Dendritic cell treated with granulocyte-macrophage colony-stimulating factor and Interleukin-4, amounts not matched to agents 40 ng/mL and 50 ng/mL, for 4 days (primary cell): ENCODE measurements at regions not wholly inside any gene's neighbourhood (a gene's known extent, or its start where the extent isn't known, plus 50 kb on each side); places are given as distances from the start of the nearest gene placed in this dataset.

Experiments used
- H3K27ac Mint-ChIP-seq: one replicate; pipeline ENCODE4 v1.8.0; 2022; ENCODE audit warnings: mild to moderate bottlenecking, mixed read lengths
- H3K27me3 Mint-ChIP-seq: one replicate; pipeline ENCODE4 v1.8.0; 2022; ENCODE audit warnings: mild to moderate bottlenecking, mixed read lengths
- H3K36me3 Mint-ChIP-seq: one replicate; pipeline ENCODE4 v1.8.0; 2022; ENCODE audit warnings: low read depth, mixed read lengths
- H3K4me1 Mint-ChIP-seq: one replicate; pipeline ENCODE4 v1.8.0; 2022; ENCODE audit warnings: low read depth, mixed read lengths
- H3K4me3 Mint-ChIP-seq: one replicate; pipeline ENCODE4 v1.8.0; 2022; ENCODE audit warnings: mild to moderate bottlenecking, moderate library complexity, mixed read lengths
- H3K9me3 Mint-ChIP-seq: one replicate; pipeline ENCODE4 v1.8.0; 2022; ENCODE audit warnings: mixed read lengths
- intact Hi-C: fragments of 100-400 bp; cut with micrococcal nuclease; formaldehyde crosslinking; loops from one replicate; pipeline ENCODE4 v1.15.0; 2022

- Mint-ChIP-seq H3K36me3 (no peaks in the 10 kb centered on the region), H3K27ac (no peak overlapping the region), H3K4me1 (no peaks in the 10 kb centered on the region), H3K27me3 (peaks cover 1% of the 10 kb centered on the region), H3K4me3 (no peak overlapping the region), H3K9me3 (no peaks in the 10 kb centered on the region)
- intact Hi-C loops = no loop called here
Measured at GRCh38 chr10:44771233-44771995, 139.7 kb upstream of the TMEM72 start.

GRCh38 chr10:44773565-44773964 lies 137.6 kb upstream of the TMEM72 start:
- no peaks in the 10 kb centered on the region for H3K27me3 Mint-ChIP-seq
- no peaks in the 10 kb centered on the region for H3K9me3 Mint-ChIP-seq
- no peak overlapping the region for H3K27ac Mint-ChIP-seq
- H3K4me3 Mint-ChIP-seq = no peak overlapping the region
- intact Hi-C loops = no loop called here
- H3K36me3 Mint-ChIP-seq = no peaks in the 10 kb centered on the region
- no peaks in the 10 kb centered on the region for H3K4me1 Mint-ChIP-seq

DNA sequence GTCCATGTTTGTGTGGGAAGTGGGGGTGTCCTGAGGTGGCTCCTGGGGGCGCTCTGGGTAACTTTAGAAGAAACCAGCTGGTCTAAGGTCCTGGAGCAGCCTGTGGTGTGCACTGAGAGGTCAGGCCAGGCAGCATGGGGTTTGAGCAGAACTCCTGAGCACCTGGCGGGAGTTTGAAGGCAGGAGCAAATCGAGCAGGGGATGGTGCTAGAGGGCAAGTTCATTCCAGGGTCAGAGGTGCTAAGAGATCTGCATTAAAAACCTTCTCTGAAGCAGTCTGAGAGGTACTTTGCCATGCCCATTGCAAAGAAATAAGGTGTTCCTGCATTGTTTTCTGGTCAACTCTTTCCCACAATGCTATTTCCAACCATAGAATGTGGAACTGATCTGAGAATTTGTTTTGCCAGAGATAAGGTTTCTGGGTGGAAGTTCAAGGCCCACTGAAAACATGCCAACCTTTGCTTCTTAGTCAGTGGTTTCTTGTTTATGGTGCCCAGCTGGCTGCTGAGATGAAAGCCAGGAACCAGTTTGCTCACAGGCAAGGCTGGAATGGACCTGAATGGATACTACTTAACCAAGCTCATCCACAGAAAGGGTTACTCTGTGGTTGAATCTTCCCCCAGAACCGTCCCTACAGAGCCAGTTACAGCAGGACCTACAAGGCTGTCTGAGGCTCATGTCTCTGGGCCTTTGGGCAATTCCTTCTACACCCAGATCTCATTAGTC lies 136.3 kb upstream of the TMEM72 start:
- H3K27me3 Mint-ChIP-seq = peaks cover under 1% of the 10 kb centered on the region
- no peaks in the 10 kb centered on the region for H3K4me1 Mint-ChIP-seq
- H3K36me3 Mint-ChIP-seq = no peaks in the 10 kb centered on the region
- no peak overlapping the region for H3K4me3 Mint-ChIP-seq
- H3K9me3 Mint-ChIP-seq = no peaks in the 10 kb centered on the region
- intact Hi-C loops = no loop called here
- no peak overlapping the region for H3K27ac Mint-ChIP-seq

DNA sequence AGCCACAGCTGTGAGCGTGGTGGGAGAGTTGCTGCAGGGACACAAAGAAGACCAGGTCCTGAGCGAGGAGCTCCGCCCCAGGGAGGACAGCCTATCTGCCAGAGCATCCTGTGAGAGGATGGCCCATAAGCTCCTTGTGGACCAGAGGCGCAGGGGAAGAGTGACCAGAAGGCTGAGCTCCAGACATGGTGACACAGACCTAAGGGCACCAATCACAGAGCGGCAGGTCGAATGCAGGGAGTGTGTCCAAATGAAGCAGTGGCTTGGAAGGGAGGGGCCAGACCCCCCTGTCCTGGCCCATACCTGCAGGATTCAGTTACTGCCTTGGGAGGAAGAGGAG lies 135.8 kb upstream of the TMEM72 start:
- Mint-ChIP-seq H3K27me3 (peaks cover 1% of the 10 kb centered on the region), H3K4me1 (no peaks in the 10 kb centered on the region), H3K9me3 (no peaks in the 10 kb centered on the region), H3K4me3 (no peak overlapping the region), H3K27ac (no peak overlapping the region), H3K36me3 (no peaks in the 10 kb centered on the region)
- intact Hi-C loops = no loop called here

- H3K9me3 Mint-ChIP-seq = no peaks in the 10 kb centered on the region
- no peaks in the 10 kb centered on the region for H3K36me3 Mint-ChIP-seq
- no peak overlapping the region for H3K4me3 Mint-ChIP-seq
- no peaks in the 10 kb centered on the region for H3K4me1 Mint-ChIP-seq
- H3K27me3 Mint-ChIP-seq = peaks cover 1% of the 10 kb centered on the region
- intact Hi-C loops = no loop called here
- no peak overlapping the region for H3K27ac Mint-ChIP-seq
Measured at GRCh38 chr10:44776181-44776580, 135.0 kb upstream of the TMEM72 start.

DNA sequence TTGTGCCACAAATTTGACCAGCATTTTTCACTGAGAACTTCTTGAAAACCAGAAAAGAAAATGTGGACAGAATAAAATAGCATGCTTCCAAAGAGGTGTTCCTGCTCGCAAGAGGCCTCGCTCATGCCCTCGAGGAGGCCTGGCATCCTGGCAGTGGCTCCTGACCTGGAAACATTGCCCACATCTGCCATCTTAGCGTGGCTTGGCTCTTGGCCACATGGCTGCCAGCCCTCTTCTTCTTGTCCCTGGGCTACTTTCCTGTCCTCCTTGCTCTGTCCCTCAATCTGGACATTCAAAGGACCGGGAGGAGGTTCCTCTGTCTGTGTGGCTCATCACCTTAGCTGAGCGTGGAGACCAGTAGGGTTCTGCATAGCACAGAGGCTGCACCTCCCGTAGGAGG lies 131.6 kb upstream of the TMEM72 start:
- H3K4me1 Mint-ChIP-seq = no peaks in the 10 kb centered on the region
- H3K36me3 Mint-ChIP-seq = no peaks in the 10 kb centered on the region
- no peaks in the 10 kb centered on the region for H3K9me3 Mint-ChIP-seq
- intact Hi-C loops = no loop called here
- peaks cover 5% of the 10 kb centered on the region for H3K27me3 Mint-ChIP-seq
- no peak overlapping the region for H3K27ac Mint-ChIP-seq
- no peak overlapping the region for H3K4me3 Mint-ChIP-seq

- Mint-ChIP-seq H3K9me3 (no peaks in the 10 kb centered on the region), H3K27ac (no peak overlapping the region), H3K36me3 (no peaks in the 10 kb centered on the region), H3K4me3 (no peak overlapping the region), H3K27me3 (peaks cover 5% of the 10 kb centered on the region), H3K4me1 (no peaks in the 10 kb centered on the region)
- intact Hi-C loops = no loop called here
Measured at GRCh38 chr10:44780426-44780825, 130.7 kb upstream of the TMEM72 start.

DNA sequence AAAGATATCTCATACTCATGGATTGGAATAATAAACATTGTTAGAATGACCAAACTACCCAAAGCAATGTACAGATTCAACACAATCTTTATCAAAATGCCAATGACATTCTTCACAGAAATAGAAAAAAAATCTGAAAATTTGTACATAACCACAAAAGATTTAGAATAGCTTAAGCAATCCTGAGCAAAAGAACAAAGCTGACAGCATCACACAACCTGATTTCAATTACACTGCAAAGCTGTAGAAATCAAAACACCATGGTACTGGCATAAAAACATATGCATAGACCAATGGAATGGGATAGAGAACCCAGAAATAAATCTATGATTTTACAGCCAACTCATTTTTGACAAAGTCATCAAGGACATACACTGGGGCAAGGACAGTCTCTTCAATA lies 130.0 kb upstream of the TMEM72 start:
- no peaks in the 10 kb centered on the region for H3K9me3 Mint-ChIP-seq

DNA sequence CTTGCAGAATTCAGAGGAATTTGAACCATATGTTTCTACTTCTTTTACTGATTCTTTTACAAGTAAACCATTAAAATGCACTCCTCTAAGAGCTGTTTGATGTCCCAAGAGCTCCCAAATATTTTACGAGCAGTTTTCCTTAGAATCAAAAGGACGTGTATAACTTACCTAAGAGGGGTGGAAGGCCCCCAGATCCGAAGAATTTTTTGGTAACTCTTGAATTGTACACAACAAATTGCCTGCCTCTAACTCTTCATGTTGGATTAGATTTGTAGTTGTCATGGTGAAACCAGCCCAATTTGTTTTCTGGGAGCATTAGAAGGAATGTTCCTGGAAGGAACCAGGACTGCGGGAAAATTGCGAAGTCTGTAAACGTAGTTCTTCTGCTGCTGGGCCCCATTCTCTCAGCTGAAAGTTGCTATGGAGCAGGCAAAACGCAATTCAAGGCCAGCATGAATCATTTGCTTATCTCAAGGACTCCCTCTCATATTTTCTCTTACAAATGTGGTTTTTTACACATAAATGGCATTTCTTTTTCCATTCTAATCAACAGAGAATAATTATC lies 124.8 kb upstream of the TMEM72 start:
- no peak overlapping the region for H3K27ac Mint-ChIP-seq
- H3K9me3 Mint-ChIP-seq = no peaks in the 10 kb centered on the region
- intact Hi-C loops = no loop called here
- no peaks in the 10 kb centered on the region for H3K36me3 Mint-ChIP-seq
- H3K4me1 Mint-ChIP-seq = no peaks in the 10 kb centered on the region
- H3K27me3 Mint-ChIP-seq = peaks cover 4% of the 10 kb centered on the region
- H3K4me3 Mint-ChIP-seq = no peak overlapping the region

More for the DNA sequence above, 130.0 kb upstream of the TMEM72 start:
- intact Hi-C loops = no loop called here
- no peaks in the 10 kb centered on the region for H3K36me3 Mint-ChIP-seq
- no peaks in the 10 kb centered on the region for H3K4me1 Mint-ChIP-seq
- peaks cover 5% of the 10 kb centered on the region for H3K27me3 Mint-ChIP-seq
- H3K4me3 Mint-ChIP-seq = no peak overlapping the region
- no peak overlapping the region for H3K27ac Mint-ChIP-seq

DNA sequence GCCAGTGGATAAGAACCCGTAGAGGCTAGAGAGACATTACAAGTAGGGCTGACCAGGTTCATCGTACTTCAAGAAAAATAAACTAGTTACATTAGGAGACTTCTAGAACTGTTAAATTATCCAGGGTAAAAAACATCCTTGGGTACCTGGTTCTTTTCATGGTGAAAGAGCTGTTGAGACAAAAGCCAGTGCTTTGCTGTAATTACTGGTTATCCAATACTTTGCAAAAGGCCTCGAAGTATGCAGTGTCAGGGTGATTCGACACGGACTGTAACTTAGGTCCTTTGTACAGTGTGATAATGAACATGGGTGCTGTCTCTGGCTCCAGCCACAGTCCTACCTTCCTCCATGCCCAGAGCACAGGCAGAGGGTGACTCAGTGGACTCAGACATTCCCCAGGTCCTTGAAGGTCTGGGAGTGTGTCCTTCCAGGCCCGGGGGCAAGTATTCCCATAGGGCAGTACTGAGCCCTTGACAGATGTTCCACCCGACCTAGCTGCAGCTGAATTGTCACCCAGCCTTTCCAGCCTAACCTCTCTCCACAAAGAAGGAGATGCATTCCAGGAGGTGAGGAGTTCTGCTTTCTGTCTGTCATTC lies 123.6 kb upstream of the TMEM72 start:
- Mint-ChIP-seq H3K27ac (no peak overlapping the region), H3K4me1 (no peaks in the 10 kb centered on the region), H3K4me3 (no peak overlapping the region), H3K27me3 (peaks cover 2% of the 10 kb centered on the region), H3K9me3 (no peaks in the 10 kb centered on the region), H3K36me3 (no peaks in the 10 kb centered on the region)
- intact Hi-C loops = no loop called here

- Mint-ChIP-seq H3K27me3 (peaks cover 2% of the 10 kb centered on the region), H3K4me1 (no peaks in the 10 kb centered on the region), H3K27ac (no peak overlapping the region), H3K9me3 (no peaks in the 10 kb centered on the region), H3K36me3 (no peaks in the 10 kb centered on the region), H3K4me3 (no peak overlapping the region)
- intact Hi-C loops = no loop called here
Measured at GRCh38 chr10:44788147-44789129, 122.7 kb upstream of the TMEM72 start.

- no peaks in the 10 kb centered on the region for H3K9me3 Mint-ChIP-seq
- H3K27me3 Mint-ChIP-seq = peaks cover 2% of the 10 kb centered on the region
- intact Hi-C loops = no loop called here
- H3K4me3 Mint-ChIP-seq = no peak overlapping the region
- H3K4me1 Mint-ChIP-seq = no peaks in the 10 kb centered on the region
- H3K27ac Mint-ChIP-seq = no peak overlapping the region
- no peaks in the 10 kb centered on the region for H3K36me3 Mint-ChIP-seq
Measured at GRCh38 chr10:44792119-44792775, 118.9 kb upstream of the TMEM72 start.

DNA sequence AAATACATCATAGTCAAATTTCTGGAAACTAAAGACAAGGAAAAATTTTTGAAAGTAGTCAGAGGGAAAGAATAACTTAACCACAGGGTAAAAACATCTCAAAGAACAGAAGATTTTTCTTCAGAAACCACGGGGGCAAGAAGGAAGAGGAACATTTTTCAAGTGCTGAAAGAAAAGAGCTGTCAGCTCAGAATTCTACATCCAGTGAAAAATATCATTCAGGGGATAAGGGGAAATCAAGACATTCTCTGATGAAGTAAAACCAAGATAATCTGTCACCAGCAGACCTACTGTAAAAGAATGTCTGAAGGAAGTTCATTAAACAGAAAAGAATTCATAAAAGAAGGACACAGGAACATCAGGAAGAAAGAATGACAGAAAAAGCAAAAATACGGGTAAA lies 111.2 kb upstream of the TMEM72 start:
- no peak overlapping the region for H3K27ac Mint-ChIP-seq
- no peaks in the 10 kb centered on the region for H3K9me3 Mint-ChIP-seq
- H3K36me3 Mint-ChIP-seq = no peaks in the 10 kb centered on the region
- H3K4me1 Mint-ChIP-seq = no peaks in the 10 kb centered on the region
- intact Hi-C loops = no loop called here
- H3K4me3 Mint-ChIP-seq = no peak overlapping the region
- peaks cover 13% of the 10 kb centered on the region for H3K27me3 Mint-ChIP-seq
